Mucosa of descending colon (tissue), 3 donors: ENCODE measurements at regions not wholly inside any gene's neighbourhood (a gene's known extent, or its start where the extent isn't known, plus 50 kb on each side); places are given as distances from the start of the nearest gene placed in this dataset.
A peak's percentile ranks its signal among the peaks of the same experiment; 100 is the strongest.

Experiments
- ATAC-seq: fragments of 200-7000 bp; cut with Tn5 transposase; one replicate; pipeline ENCODE4 v1.9.1; 2020; ENCODE audit warnings: mild to moderate bottlenecking, moderate library complexity
- DNase-seq, 3 donors: peaks; one replicate each; pipeline ENCODE4 v3.0.0-alpha.2; 2020
- H3K36me3 ChIP-seq: fragments of 200-600 bp; one replicate; pipeline ENCODE4 v1.8.0; 2021; ENCODE audit warnings: low read depth, mild to moderate bottlenecking
- H3K4me1 ChIP-seq: fragments of 200-600 bp; one replicate; pipeline ENCODE4 v1.8.0; 2021; ENCODE audit warnings: low read depth, mild to moderate bottlenecking
- H3K4me3 ChIP-seq: fragments of 200-600 bp; one replicate; pipeline ENCODE4 v1.8.0; 2021; ENCODE audit warnings: mild to moderate bottlenecking
- H3K9me3 ChIP-seq: fragments of 200-600 bp; one replicate; pipeline ENCODE4 v1.8.0; 2021; ENCODE audit warnings: mild to moderate bottlenecking
- intact Hi-C, 2 donors: fragments of 100-400 bp; cut with DNase I in 1 of 2; cut with micrococcal nuclease in 1 of 2; formaldehyde crosslinking; loops; one replicate each; pipeline versions ENCODE4 v1.11.0 to v1.11.1; 2022; cut with DNase I, micrococcal nuclease
- TF ChIP-seq, protein P1 (sequence below): fragments of 200-600 bp; IDR thresholded peaks from one replicate; pipeline ENCODE4 v1.8.0; 2022; ENCODE audit warnings: antibody characterized with exemption, mild to moderate bottlenecking
- donor health status: DM: no; HTN: no; CAD: no; lungs with moderate emphysema.
- donor health status: DM: no; HTN: no; CAD: no.
- donor health status: DM: no; HTN: yes; CAD: no.

DNA sequence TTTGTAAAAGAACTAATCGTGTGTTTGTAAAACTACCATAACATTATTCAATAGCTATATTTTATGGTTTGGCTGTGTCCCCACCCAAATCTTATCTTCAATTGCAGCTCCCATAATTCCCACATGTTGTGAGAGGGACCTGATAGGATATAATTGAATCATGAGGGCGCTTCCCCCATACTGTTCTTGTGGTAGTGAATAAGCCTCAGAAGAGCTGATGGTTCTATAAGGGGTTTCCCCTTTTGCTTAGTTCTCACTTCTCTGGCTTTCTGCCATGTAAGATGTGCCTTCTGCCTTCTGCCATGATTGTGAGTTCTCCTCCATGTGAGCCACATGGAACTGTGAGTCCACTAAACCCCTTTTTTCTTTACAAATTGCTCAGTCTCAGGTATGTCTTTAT, 1372.3 kb downstream of the AMY1C start:
- no peaks in the 10 kb centered on the region for H3K9me3 ChIP-seq
- no peaks in the 10 kb centered on the region for H3K4me1 ChIP-seq
- intact Hi-C loops, result no loop called here
- no peak overlapping the region for H3K4me3 ChIP-seq
- H3K36me3 ChIP-seq, result no peaks in the 10 kb centered on the region
- ATAC-seq, result no peak
- TF ChIP-seq, protein P1, sequence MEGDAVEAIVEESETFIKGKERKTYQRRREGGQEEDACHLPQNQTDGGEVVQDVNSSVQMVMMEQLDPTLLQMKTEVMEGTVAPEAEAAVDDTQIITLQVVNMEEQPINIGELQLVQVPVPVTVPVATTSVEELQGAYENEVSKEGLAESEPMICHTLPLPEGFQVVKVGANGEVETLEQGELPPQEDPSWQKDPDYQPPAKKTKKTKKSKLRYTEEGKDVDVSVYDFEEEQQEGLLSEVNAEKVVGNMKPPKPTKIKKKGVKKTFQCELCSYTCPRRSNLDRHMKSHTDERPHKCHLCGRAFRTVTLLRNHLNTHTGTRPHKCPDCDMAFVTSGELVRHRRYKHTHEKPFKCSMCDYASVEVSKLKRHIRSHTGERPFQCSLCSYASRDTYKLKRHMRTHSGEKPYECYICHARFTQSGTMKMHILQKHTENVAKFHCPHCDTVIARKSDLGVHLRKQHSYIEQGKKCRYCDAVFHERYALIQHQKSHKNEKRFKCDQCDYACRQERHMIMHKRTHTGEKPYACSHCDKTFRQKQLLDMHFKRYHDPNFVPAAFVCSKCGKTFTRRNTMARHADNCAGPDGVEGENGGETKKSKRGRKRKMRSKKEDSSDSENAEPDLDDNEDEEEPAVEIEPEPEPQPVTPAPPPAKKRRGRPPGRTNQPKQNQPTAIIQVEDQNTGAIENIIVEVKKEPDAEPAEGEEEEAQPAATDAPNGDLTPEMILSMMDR, result no peak
- no peak for DNase-seq

DNA sequence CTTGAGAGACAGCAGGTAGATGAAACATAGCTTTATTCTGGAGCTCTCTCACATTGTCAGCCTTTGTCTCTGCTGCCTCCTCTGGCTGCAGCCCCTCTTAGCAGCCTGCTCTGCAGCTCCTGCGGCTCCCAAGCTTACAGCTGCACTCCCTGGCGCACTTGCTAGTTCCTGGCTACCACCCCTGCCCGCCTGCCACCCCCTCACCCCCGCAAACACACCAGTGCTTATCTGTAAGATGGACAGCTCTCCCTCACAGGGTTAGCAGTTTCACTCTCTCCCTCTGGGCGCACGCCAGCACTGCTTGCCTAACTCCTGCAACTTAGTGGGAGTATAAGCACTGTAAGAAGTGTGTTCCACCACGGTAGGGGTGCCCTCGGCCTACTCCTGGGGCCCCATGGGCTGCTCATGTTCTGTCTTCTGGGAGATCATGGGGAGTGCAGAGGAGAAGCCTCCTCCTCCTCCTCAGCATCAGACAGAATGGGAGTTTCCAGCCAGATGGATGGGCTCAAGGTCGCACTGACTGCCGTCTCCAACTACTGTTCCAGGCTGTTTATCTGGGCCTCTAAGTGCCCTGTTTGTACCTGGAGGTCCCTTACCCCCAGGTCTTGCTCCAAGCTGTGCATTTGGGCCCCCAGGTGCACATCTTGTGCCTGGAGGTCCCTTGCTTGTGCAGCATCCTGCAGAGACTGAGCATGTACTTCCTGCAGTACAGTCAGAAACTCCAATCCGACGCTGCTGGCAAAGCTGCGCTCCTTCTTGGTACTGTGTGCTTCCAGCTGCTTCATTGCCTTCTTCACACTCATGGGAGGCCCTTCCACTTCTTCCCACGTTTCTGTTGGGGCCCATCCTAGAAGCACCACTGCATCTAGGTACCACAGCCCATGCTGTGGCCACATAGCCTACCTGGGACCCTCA, 1388.1 kb downstream of the AMY1C start:
- Histone ChIP-seq H3K4me3 (no peak overlapping the region), H3K4me1 (no peaks in the 10 kb centered on the region), H3K36me3 (no peaks in the 10 kb centered on the region), H3K9me3 (no peaks in the 10 kb centered on the region)
- intact Hi-C loops, result no loop called here
- TF ChIP-seq, protein P1, result no peak
- DNase-seq (no peak), ATAC-seq (no peak)

DNA sequence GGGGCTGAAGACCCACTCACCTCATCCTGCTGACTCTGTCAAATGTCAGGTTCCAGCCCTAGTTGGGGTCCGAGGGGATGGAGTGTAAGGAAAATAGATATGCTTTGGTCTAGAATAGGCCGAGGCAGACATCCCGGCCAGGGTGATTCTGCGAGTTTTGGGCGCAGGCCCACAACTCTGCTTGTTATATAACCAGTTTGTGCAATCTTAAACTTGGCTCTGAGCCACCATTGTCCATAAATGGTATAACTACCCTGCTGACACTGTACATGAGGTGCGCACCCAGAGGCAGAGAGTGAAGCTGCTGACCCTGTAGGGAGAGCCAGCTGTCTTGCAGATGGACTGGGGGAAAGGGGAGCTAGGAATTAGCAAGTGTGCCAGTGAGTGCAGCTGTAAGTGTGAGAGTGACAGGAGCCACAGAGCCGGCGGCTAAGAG, 1388.8 kb downstream of the AMY1C start:
- TF ChIP-seq, protein P1, result no peak
- ATAC-seq, result no peak

DNA sequence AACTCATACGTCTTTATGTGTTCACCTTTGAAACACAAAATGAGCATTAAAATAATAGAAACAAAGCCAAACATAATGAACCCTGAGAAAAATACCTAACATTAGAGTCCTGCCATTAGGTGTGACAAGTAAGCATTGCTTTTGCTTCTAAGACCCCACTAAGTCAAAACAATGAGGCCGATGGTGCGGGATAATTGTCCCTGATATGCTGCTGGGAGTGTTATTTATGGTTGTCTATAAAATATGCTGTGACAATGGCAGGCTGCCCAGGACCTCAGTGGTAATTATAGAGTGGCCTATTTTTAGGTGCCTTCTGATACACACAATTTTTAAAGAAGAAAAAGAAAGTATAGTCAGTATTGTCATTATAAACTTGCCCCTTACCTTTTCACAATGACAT, 1423.1 kb downstream of the AMY1C start:
- no peak for ATAC-seq
- no peak for DNase-seq
- H3K4me3 ChIP-seq, result no peak overlapping the region
- peaks cover 4% of the 10 kb centered on the region for H3K9me3 ChIP-seq
- no peaks in the 10 kb centered on the region for H3K36me3 ChIP-seq
- H3K4me1 ChIP-seq, result no peaks in the 10 kb centered on the region
- intact Hi-C loops, result no loop called here
- TF ChIP-seq, protein P1, result no peak

More for the DNA sequence above, 1388.8 kb downstream of the AMY1C start:
- intact Hi-C loops, result no loop called here
- H3K4me1 ChIP-seq, result no peaks in the 10 kb centered on the region
- no peak overlapping the region for H3K4me3 ChIP-seq
- DNase-seq, result peak in 1 of 3 donors; percentile 9
- H3K9me3 ChIP-seq, result no peaks in the 10 kb centered on the region
- no peaks in the 10 kb centered on the region for H3K36me3 ChIP-seq

DNA sequence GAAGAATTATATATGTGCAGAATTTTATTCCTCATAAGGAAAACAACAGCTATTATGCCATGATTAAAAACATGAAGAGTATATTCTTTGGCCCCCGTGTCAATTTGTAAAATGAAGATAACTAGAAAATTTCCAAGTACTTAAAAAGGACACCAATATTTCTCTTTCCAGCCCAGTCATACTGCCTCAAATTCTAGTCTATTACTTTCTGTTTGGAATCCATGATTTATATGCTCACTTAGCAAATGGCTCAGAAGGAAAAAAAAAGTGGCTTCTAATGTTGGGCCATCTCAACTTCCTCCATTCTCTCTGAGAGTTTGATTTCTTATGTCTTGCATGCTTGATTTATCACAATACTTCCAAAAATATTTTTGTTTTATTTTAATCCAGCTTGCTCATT, 1431.1 kb downstream of the AMY1C start:
- Histone ChIP-seq H3K9me3 (no peaks in the 10 kb centered on the region), H3K4me3 (no peak overlapping the region), H3K36me3 (no peaks in the 10 kb centered on the region), H3K4me1 (no peaks in the 10 kb centered on the region)
- intact Hi-C loops, result no loop called here
- TF ChIP-seq, protein P1, result no peak
- DNase-seq, result no peak
- no peak for ATAC-seq
